HepG2 (cell line): ENCODE measurements at regions not wholly inside any gene's neighbourhood (a gene's known extent, or its start where the extent isn't known, plus 50 kb on each side); places are given as distances from the start of the nearest gene placed in this dataset.

ENCODE experiments used
- FOXC1 ChIP-seq: sonication (generic); formaldehyde crosslinking; IDR thresholded peaks from 2 replicates; pipeline ENCODE4 v1.8.0; 2022; ENCODE audit warnings: mild to moderate bottlenecking, missing genetic modification reagents, borderline replicate concordance
- MLX ChIP-seq: IDR thresholded peaks from 2 replicates; pipeline ENCODE4 v1.6.1; 2016
- ZNF251 ChIP-seq: sonication (generic); formaldehyde crosslinking; IDR thresholded peaks from 2 replicates; pipeline ENCODE4 v1.9.0; 2021; ENCODE audit warnings: mild to moderate bottlenecking, missing genetic modification reagents
- ZNF280B ChIP-seq: sonication (generic); formaldehyde crosslinking; IDR thresholded peaks from 2 replicates; pipeline ENCODE4 v1.5.0; 2020; ENCODE audit warnings: missing genetic modification reagents, mild to moderate bottlenecking, borderline replicate concordance
- ZNF646 ChIP-seq: sonication (generic); formaldehyde crosslinking; IDR thresholded peaks from 2 replicates; pipeline ENCODE4 v1.9.0; 2021; ENCODE audit warnings: mild to moderate bottlenecking, missing genetic modification reagents
- ZZZ3 ChIP-seq: sonication (generic); formaldehyde crosslinking; IDR thresholded peaks from 2 replicates; pipeline ENCODE4 v1.4.0; 2020; ENCODE audit warnings: missing genetic modification reagents, mild to moderate bottlenecking, borderline replicate concordance

- no peak for TF ChIP-seq MLX (CRISPR knock-in tag)
- TF ChIP-seq ZNF646 (CRISPR knock-in tag) = no peak
- TF ChIP-seq ZNF280B (CRISPR knock-in tag) = no peak
- no peak for TF ChIP-seq ZZZ3 (CRISPR knock-in tag)
- TF ChIP-seq ZNF251 = no peak
- TF ChIP-seq FOXC1 (CRISPR knock-in tag) = no peak
Measured at GRCh38 chr12:104866291-104866690, 91.8 kb downstream of the SLC41A2 start (continued).
